NB4 (cell line): ENCODE measurements at regions not wholly inside any gene's neighbourhood (a gene's known extent, or its start where the extent isn't known, plus 50 kb on each side); places are given as distances from the start of the nearest gene placed in this dataset.

Experiments used
- CTCF ChIP-seq: IDR thresholded peaks from one replicate; pipeline ENCODE4 v1.5.1; 2012; ENCODE audit warnings: low read depth, low read length
- MAX ChIP-seq: IDR thresholded peaks from 2 replicates; pipeline ENCODE4 v1.6.1; 2011; ENCODE audit warnings: low read depth, low read length
- POLR2A ChIP-seq: IDR thresholded peaks from 2 replicates; pipeline ENCODE4 v1.6.1; 2011; ENCODE audit warnings: mild to moderate bottlenecking; ENCODE audit not compliant: insufficient read length; ENCODE audit errors: extremely low read depth

GRCh38 chrX:39096599-39096998 lies 295.3 kb downstream of the MID1IP1 start:
- no peak for TF ChIP-seq CTCF
- TF ChIP-seq POLR2A, result no peak
- no peak for TF ChIP-seq MAX
